GM19455 (cell line): ENCODE measurements at regions not wholly inside any gene's neighbourhood (a gene's known extent, or its start where the extent isn't known, plus 50 kb on each side); places are given as distances from the start of the nearest gene placed in this dataset.

Experiments used
- ATAC-seq: cut with Tn5 transposase; IDR thresholded peaks from one replicate; pipeline ENCODE4 v1.9.1; 2021; ENCODE audit not compliant: unreplicated experiment

DNA sequence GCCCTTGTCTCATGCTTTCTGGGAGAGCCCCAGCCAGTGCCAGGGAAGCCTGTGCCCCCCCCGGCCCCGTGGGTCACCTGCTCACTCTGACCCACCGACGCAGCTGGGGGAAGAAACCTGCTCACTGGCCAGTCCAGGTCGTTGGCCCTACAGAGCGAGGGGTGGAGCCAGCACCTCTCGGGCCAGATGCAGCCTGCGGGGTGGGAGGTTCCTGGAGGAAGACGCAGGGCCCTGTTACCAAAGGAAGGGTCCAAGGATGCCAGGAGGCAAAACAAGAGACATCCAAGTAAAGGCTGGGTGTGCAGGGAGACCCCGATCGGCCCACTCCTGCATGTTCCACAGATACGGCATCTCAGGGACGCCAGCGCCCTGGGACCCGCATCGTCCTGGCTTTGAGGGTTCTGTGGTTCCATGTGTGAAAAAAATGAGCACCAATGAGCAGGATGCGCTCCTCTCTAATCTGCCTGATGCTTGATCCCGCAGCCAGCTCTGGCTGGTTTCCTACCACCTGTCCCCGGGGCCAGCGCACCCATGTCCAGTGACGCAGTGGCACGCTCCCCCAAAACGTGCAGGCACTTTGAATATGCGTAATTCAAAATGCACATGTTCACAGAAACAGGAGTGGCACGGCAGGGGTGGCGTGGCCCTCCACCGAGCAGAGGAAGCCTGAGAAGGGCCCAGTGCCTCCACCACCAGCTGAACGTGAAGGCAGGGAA is 66.0 kb upstream of the GALNT9 start:
- no peak for ATAC-seq

DNA sequence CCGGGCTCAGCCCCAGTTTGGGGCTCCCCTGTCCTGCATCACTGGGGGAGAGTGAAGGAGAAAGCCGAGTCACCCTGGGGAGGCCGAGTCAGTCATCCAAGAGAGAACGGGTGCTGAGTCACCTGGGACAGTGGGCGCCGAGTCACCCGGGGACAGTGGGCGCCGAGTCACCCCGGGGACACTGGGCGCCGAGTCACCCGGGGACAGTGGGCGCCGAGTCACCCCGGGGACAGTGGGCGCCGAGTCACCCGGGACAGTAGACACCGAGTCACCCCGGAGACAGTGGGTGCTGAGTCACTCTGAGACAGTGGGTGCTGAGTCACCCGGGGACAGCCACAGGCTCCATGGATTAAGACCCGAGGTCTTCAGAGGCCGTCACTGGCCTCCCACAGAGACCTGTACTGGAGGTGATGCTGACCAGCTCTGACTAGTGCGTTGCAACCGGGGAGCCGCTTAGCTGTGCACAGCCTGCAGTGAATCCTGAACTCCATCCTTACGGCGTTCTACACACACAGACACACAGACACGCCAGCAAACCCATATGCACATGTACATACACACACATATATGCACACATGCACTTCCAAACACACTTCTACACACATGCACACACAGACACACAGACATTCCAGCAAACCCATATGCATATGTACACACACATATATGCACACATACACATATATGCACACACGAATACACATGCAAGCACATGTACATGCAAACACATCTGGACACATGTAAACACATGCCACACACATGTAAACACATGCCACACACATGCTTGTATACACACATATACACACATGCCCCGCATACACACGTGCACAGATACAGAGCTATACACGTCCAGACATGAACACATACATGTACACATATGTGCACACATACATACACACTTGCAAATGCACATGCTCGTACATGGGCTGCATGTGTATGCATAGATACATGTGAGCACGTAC is 64.9 kb upstream of the GALNT9 start:
- no peak for ATAC-seq

DNA sequence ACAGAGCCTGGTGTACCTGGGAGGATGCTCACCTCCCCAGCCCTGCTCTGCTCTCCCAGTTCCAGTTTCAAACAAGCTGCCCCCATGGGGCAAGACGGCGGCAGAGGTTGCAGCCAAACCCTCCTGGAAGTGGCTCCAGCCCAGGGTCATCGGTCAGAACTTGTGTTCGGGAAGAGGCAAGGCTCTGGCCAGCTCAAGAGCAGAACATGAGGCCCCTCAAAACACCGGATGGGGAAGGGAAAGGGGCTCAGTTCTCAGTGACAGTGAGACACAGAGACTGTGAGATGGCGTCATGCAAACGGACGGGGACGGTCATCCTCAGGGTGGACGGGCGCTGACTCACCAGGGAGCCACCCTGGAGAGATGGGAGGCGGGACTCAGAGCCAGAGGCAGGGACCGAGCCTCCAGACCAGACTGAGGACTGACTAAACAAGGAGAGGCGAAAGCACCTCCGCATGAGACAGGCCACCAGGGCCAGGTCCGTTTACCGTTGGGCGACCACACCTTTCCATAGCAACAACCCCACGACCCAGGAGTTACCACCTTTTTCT is 63.9 kb upstream of the GALNT9 start:
- no peak for ATAC-seq

DNA sequence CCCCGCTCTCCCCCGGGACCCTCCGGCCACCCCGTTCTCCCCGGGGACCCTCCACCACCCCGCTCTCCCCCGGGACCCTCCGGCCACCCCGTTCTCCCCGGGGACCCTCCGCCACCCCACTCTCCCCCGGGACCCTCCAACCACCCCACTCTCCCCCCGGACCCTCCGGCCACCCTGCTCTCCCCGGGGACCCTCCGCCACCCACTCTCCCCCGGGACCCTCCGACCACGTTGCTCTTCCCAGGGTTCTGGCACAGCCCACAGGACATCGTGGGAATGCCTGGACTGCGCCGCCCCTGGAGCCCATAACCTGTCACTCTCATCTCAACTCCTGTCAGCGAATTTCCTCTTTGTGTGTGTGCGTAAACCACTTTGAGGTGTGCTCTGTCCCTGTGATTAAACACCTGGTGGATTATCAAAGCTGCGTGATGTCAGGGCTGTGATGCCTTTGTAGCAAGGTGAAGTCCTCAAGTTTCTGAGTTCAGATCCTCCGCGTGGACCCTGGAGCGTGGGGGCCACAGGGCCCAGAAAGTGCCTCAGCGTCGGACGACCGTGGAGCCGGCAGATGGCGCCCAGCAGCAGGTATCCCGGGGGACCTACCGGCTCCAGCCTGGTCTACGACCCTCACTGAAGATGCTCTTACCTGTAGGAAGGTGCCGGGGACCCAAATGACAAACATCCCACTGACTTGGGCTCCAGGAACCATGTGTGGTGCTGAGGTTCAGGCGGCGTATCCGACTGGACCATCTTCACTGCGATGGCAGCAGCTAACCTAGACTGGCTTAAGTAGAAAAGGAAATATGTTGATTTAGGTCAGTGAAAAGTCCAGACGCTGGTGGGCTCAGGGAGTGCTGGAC is 63.2 kb upstream of the GALNT9 start:
- ATAC-seq: no peak

DNA sequence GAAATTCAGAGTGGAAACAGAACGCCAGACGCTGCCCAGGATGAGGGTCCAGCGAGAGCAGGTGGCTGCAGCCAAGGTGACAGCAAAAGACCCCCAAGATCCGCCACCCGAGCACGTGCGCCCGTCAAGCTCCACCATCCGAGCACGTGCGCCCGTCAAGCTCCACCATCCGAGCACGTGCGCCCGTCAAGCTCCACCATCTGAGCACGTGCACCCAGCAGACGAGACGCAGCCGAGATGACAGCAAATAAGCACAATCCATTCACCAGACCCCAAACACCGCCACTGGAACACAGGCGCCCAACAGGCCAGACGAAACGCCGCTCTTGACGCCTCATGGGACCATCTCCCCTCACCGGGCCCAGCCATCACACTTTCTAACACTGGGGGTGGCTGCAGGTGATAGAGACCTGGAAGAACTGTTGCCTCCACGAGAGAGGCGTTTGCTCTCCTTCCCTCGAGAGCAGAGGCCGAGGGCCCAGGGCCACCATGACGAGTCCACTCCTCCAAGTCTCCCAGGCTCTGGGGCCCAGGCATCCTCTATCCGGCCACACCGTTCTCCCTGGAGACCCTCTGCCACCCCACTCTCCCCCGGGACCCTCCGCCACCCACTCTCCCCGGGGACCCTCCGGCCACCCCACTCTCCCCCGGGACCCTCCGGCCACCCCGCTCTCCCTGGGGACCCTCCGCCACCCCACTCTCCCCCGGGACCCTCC is 62.1 kb upstream of the GALNT9 start:
- no peak for ATAC-seq

DNA sequence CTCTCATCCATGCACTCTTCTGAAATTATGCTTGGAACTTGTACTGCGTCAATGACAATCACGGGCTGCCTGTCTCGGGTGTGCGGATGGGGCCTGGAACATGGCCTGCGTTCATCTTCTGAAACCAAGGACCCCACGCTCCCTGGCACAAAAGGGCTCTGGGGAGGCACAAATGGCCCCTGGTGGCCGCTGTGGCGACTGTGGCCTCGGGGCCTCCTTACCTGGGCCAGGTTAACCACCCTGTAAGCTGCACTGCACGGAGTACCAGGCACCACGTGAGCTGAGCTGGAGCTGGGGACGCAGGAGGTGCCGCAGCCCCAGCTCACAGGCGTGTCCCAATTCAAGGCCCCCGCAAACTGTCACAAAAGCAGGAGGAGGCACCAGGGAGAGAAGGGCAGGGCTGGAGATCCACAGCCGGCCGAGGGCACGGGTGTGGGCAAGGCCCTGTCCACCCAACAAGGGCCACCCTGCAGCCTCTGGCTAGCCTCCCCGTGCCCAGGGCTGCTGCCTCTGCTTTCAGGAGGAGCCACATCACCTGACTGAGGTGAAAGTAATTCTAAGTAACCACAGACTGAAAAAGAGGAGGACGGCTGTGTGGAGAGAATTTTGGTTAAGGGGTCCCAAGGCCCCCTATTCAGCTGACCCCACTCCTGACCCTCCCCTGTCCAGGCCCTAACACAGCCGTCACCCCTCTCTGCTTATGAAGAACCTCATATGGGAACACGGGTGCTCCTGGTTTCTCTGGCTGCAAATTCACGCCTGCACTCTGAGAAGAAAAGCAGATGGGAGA is 61.1 kb upstream of the GALNT9 start:
- no peak for ATAC-seq

DNA sequence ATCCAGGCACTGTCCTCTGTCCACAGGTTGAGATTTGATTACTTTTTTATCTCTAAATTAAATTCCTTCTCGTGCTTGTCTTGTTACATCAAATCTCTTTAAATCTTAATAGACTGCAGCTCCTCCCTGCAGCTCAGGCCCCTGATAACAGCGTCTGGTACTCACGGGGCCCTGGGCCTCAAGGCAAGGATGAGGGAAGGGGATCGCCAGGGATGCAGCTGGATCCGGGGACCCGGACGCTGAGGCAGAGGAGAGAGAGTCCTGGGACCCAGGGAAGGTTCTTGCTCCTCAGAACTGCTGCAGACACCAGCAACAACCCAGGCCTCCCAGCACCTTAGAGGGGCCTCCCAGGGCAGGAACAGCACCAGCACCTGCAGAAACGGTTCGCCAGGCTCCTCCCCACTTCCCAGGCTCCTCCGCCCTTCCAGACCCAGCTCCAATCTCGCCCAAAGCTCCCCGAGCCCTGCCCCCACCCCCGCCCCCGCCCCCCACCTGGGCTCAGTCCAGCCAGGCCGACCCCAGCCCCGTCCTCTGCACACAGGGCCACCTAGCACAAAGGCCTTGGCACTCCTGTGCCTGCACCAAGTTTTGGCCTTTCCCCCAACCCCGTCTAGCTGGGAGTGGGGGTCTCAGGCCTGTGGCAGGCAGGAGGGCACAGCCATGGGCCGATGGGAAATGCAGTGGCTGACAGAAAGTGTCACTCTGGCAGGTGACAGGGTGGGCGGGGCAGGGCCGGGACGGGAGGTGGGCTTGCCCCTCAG is 60.3 kb upstream of the GALNT9 start:
- ATAC-seq: no peak

DNA sequence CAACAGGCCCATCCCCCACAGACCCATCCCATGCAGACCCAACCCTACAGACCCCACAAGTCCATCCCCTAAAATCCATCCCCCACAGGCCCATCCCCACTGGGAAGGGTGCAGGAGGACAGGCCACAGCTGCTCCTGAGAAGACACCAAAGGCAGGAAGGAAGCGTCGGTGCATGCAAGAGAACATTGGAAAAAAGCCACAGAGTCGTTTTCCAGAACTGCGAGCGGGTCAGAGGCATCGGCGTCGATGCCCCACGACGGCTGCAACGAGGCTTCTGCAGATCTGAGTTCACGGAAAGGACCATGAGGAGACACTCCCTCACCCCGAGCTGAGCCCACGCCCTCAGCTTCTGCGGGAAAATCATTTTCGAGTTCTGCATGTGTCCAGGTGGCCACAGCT is 59.6 kb upstream of the GALNT9 start:
- no peak for ATAC-seq

DNA sequence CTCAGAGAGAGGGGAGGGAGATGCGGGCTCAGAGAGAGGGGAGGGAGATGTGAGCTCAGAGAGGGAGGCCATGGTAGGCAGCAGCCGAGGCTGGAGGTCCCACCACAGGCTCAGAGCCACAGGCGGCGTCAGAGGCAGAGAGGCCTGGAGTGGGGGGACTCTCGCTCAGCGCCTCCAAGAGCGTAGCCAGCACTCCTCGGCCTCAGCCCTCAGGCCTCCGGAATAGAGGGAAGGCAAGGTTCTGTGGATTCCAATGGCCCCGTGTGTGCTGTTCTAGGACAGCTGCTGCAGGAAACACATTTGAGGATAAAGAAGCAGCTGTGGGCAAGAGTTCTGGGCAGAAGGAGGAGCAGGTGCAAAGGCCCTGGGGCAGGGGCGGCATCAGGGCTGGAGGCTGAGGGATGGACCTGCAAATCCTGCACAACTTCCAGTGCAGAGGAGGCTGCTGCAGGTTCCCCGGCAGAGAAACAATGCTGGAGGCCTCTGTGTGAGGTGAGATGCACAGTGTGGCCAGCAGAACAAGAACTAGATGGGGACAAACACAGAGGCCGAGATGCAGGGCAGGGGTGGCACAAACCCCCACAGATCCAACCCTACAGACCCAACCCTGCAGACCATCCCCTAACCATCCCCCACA is 59.1 kb upstream of the GALNT9 start:
- ATAC-seq: no peak

DNA sequence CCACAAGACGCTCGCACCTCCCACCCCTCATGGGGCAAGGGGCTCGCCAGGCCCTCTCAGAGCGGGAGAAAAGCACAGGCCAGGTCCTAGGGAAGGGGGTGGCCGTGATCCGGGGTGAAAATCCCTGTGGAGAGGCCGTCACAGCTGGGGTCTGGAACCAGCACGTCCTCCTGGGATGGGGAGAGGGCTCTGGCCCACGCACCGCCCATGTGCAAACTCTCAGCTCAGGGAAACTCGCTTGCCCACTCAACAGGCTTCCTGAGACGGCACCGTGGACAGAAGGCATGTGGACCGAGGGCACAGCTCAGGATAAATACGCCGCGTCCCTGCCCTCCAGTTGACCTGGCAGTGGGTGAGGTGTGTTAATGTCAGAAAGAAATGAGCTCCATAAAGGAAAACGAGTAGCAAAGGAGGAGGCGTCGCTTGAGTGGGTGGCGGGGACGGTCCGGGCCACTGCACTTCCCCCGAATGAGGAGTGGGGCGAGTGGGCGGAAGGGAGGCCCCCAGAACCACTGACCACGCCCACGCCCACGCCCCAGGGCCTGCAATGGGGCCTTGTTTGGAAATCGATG is 57.6 kb upstream of the GALNT9 start:
- ATAC-seq: no peak

DNA sequence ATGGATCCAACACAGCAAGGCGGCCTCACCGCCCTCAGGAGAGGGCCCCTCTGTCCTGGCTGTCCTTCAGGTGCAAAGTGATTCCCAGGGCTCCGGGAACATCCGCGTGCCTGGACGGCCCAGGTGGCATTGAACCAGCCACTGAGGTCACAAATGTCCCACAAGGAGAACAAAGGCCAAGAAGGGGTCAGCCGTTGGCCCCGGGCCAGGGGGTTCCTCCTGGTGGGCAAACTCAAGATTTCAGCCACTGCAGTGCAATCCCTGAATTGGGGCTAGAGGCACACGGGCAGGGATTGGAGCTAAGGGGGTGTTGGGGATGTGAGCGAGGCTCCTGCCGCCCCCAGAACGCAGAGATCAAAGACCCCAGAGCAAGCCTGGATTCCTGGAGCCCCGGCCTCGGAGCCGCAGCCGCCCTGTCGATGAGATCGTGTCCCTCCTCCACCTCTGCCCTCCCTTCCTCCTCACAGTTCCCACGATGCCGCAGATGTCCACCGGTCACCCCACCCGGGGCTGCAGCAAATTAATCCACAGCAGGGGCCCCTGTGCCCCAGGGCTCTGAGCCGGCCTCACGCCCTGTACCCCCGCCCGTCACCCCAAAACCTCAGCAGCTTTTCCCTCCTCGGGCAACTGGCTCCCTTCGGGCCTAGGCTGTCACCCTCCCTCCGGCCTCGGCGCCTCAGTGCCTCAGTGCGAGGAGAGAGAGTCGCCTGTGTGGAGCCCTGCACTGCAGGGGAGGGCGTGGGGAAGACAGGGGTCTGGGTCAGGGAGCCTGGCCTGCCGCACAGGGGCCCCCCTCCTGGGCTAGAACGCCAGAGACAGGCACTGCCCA is 56.7 kb upstream of the GALNT9 start:
- no peak for ATAC-seq

DNA sequence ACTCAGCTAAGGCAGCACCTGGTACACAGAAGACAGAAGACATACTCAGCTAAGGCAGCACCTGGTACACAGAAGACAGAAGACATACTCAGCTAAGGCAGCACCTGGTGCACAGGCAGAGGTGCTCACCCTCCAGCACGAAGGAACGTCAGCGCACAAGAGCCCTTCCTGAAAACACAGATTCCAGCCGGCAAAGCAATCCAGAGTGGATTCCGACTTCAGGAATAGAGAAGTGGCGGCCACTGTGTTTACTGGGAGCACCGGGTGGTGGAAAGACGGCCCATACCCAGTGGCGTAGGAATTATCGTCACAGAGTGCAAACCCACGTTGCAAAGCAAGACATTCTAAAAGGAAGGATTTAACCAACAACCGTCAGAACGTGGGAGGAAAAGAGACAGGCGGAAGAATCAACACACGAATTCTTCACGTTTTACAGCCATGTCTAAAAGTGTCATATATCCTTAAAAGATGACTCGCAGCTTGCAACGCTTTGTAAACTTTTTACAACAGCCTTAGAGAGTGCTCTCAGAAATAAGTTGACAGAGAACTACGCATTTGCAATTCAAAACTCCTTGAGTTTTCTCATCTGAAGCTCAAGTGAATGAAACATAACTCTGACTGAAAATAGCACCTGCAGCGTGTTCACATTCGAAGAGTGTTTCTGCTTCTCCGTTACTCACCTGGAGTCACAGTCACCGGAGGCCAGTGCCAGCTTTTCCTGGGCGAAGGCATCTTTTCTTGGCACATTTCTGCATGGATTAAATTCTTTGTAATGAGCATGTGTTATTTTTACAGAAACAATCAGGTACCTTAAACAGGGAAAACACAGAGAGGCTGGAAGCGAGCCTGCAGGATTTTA is 55.8 kb upstream of the GALNT9 start:
- ATAC-seq: no peak

DNA sequence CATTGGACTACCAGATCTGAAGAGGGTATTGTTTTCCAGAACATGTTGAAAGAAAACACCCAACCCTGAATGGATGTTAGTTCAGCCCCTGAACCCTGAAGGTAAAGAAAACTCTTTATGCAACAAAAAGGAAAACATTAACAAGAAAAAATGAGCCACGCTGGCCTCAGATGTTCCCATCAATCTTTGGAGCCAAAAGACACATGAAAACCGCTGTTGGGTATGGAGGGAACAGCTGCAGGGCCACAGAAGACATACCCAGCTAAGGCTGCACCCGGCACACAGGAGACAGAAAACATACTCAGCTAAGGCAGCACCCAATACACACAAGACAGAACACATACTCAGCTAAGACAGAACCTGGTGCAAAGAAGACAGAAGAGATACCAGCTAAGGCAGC is 51.3 kb upstream of the GALNT9 start:
- no peak for ATAC-seq

DNA sequence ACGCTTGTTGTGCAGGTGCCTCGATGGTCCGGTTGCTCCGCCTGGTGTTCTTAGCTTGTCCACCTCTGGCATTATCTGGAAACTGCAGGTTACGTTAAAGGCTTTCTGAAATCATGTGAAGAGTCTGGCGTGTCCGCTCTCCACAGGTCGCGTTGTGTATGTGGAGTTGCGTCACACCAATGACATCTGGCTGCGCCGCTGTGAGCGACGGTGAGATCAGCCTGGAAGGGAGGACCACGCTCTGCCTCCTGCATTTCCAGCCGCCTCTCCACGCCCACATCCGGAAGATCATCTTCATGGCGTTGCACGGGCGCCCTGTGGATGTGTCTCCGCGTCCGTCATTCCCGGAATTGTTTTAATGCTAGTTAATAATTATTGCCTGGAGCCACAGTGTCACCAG is 50.6 kb upstream of the GALNT9 start:
- no peak for ATAC-seq

DNA sequence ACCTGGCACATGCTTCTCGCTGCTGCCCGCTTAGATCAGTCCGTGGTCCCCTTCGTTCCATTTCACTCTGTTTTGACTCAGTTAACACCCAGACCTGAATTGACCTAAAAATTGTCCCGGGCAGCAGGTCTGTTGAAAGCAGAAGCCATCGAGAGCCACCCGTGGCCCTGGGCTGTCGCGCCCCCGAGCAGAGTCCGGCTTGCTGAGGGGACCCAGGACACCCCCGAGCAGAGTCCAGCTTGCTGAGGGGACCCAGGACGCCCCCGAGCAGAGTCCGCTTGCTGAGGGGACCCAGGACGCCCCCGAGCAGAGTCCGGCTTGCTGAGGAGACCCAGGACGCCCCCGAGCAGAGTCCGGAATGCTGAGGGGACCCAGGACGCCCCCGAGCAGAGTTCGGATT is 50.2 kb upstream of the GALNT9 start:
- ATAC-seq: no peak
